GM19193 (cell line): ENCODE measurements at regions not wholly inside any gene's neighbourhood (a gene's known extent, or its start where the extent isn't known, plus 50 kb on each side); places are given as distances from the start of the nearest gene placed in this dataset.

ENCODE experiments used
- POLR2A ChIP-seq: IDR thresholded peaks from 4 replicates; pipeline ENCODE4 v1.6.1; 2011; ENCODE audit not compliant: insufficient read depth, insufficient read length; ENCODE audit errors: extremely low read depth

DNA sequence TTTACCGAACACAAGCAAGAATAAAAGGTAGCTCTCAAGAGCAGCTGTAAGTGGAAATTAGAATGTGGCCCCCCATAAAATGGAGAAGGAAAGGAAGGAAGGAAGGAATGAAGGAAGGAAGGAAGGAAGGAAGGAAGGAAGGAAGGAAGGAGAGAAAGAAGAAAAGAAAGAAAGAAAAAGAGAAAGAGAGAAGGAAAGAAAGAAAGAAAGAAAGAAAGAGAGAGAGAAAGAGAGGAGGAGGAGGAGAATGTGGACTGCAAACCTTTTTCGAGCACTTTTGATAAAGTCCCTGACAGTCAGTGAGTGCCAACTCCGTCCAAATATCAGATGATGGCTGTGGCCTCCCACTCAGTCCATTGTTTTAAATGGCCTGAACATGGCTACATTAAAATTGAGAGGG lies 53.8 kb upstream of the SNX2 start:
- no peak for TF ChIP-seq POLR2A

DNA sequence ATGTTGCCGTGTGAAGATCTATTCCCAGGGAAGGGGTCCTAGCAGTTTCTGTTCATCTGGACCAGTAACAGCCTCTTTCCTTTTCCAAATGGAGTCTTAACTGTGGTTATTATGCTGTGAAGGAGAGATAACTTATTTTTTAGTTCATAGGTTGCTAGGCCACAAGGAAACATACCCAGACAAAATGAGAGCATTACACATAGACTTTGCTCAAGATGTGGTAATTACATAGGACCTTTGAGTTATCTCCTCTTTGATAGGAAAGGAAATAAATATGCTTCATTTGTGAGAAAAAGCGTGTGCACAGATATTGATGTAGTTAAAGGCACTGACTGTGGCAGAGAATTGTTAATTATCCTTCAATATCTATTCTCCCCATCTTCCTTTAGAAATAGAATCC lies 52.5 kb upstream of the SNX2 start:
- no peak for TF ChIP-seq POLR2A

DNA sequence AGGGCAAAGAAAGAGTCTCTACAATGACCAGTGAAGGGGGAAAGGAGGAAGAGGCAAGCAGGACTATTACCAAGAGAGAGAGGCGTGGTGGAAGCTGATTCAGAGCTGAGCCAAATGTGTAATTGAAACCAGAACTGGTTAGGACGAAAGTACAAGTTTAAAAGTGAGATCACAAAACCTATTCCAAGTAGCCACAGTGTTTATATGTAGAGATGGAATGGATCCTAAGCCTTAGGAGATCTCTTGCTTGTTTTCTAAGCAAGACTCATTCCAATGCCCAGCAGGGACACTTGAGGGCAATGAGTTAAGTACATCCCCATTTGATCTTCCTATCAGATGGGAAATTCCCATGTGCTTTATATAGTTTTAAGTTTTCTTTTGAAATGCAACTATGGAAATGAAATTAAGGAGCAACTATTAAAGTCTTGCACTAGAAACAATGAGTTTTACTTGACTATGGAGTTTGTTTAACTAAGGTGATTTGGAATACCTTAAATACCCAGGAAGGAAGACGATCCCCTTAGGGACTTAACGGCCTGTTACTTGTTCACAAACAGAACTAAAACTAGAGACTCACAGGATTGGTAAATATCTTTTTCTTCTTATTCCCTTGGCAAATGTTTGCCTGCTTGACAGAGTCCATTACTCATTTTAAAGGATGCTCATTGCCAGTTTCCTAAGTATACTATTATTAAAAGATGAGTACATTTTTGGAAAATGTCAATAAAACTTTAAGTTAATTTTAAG lies 51.1 kb upstream of the SNX2 start:
- no peak for TF ChIP-seq POLR2A
